ENCODE measurements at regions not wholly inside any gene's neighbourhood (a gene's known extent, or its start where the extent isn't known, plus 50 kb on each side); places are given as distances from the start of the nearest gene placed in this dataset.

DNA sequence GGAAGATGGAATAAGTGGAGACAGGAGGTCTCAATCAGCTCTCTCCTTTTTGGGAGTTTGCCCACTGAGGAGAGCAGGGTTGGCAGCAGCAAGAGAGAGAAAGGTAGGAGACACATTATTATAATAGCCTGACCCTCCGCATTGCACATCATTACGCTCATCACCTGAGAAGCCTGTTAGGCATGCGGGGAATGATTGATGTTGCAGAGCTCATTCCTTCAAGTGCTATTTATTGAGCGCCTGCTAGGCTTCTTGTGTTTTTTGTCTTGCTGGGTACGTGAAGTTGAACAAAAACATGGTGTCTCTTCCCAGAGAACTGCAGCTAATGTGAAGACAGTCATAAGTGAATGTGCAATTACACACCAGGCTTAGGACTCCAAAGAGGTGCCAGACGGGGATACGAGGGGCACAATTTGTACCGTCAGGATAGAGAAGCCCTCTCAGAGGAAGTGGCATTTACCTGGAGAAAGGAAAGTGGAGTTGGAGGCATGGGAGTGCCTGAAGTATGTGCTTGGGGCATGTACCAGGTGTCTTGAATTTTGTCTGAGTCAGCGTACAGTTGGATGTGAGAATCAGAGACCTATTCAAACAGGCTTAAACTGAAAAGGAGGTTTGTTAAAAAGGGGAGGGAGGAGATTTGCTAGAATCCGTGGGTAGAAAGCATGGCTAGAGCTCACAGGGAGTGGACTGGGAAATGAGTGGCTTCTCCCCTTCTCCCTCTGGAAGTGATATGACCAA, 90.2 kb upstream of the SOD3 start:
- TF ChIP-seq, protein P1, sequence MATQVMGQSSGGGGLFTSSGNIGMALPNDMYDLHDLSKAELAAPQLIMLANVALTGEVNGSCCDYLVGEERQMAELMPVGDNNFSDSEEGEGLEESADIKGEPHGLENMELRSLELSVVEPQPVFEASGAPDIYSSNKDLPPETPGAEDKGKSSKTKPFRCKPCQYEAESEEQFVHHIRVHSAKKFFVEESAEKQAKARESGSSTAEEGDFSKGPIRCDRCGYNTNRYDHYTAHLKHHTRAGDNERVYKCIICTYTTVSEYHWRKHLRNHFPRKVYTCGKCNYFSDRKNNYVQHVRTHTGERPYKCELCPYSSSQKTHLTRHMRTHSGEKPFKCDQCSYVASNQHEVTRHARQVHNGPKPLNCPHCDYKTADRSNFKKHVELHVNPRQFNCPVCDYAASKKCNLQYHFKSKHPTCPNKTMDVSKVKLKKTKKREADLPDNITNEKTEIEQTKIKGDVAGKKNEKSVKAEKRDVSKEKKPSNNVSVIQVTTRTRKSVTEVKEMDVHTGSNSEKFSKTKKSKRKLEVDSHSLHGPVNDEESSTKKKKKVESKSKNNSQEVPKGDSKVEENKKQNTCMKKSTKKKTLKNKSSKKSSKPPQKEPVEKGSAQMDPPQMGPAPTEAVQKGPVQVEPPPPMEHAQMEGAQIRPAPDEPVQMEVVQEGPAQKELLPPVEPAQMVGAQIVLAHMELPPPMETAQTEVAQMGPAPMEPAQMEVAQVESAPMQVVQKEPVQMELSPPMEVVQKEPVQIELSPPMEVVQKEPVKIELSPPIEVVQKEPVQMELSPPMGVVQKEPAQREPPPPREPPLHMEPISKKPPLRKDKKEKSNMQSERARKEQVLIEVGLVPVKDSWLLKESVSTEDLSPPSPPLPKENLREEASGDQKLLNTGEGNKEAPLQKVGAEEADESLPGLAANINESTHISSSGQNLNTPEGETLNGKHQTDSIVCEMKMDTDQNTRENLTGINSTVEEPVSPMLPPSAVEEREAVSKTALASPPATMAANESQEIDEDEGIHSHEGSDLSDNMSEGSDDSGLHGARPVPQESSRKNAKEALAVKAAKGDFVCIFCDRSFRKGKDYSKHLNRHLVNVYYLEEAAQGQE (IDR thresholded peaks at IDR 0.05; ENCODE audit: insufficient read depth in 1 of 2, low read depth in 2 of 2, low read length in 2 of 2) = no peak
- TF ChIP-seq SIN3A (IDR thresholded peaks at IDR 0.05; ENCODE audit: borderline replicate concordance, insufficient read depth, low read length) (no peak), POLR2AphosphoS5 (IDR thresholded peaks at IDR 0.05; ENCODE audit: low read depth, low read length) (no peak)

Data from PFSK-1 (cell line).